ENCODE measurements at regions not wholly inside any gene's neighbourhood (a gene's known extent, or its start where the extent isn't known, plus 50 kb on each side); places are given as distances from the start of the nearest gene placed in this dataset.

GRCh38 chr21:35390013-35390776, 341.1 kb upstream of the RUNX1 start:
- no peak for TF ChIP-seq RAD21 (IDR thresholded peaks at IDR 0.05; ENCODE audit: low read length)
- TF ChIP-seq MAX (IDR thresholded peaks at IDR 0.05; ENCODE audit: low read depth), result 0 out of 2 replicates have a peak, but pooled peaks have one; percentile 9
- TF ChIP-seq FOSL2 (IDR thresholded peaks at IDR 0.05; ENCODE audit: borderline replicate concordance, low read depth), result peak; percentile 5; the same call in 1 of the 2 replicates
- no peak for TF ChIP-seq USF1 (IDR thresholded peaks at IDR 0.05; ENCODE audit: borderline replicate concordance, low read depth)
- TF ChIP-seq TCF12 (IDR thresholded peaks at IDR 0.05), result peak; percentile 67
- TF ChIP-seq TEAD4 (IDR thresholded peaks at IDR 0.05; ENCODE audit: borderline replicate concordance, insufficient read depth), result peak; percentile 10; the same call in 1 of the 2 replicates
- TF ChIP-seq, protein P1, sequence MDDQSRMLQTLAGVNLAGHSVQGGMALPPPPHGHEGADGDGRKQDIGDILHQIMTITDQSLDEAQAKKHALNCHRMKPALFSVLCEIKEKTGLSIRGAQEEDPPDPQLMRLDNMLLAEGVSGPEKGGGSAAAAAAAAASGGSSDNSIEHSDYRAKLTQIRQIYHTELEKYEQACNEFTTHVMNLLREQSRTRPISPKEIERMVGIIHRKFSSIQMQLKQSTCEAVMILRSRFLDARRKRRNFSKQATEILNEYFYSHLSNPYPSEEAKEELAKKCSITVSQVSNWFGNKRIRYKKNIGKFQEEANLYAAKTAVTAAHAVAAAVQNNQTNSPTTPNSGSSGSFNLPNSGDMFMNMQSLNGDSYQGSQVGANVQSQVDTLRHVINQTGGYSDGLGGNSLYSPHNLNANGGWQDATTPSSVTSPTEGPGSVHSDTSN (IDR thresholded peaks at IDR 0.05), result peak; percentile 27
- peak in 1 of 2 experiments; percentile 52; a peak in 1 of 4 replicates for TF ChIP-seq EP300 (IDR thresholded peaks at IDR 0.05; ENCODE audit: borderline replicate concordance in 1 of 2, low read depth in 1 of 2, low read length in 1 of 2)
- 0 out of 2 replicates have a peak, but pooled peaks have one; percentile 31 for TF ChIP-seq SIN3A (IDR thresholded peaks at IDR 0.05; ENCODE audit: borderline replicate concordance, low read depth, low read length)
- TF ChIP-seq NFIC (IDR thresholded peaks at IDR 0.05; ENCODE audit: borderline replicate concordance), result peak; percentile 91
- Histone ChIP-seq H3K9me3 (no peaks in the 10 kb centered on the region), H2AFZ (ENCODE audit: low read depth) (no peak overlapping the region), H4K20me1 (ENCODE audit: insufficient read depth) (no peaks in the 10 kb centered on the region), H3K4me1 (ENCODE audit: control insufficient read depth in 1 of 2, insufficient read depth in 2 of 2, low read depth in 1 of 2, low read length in 1 of 2) (peaks cover 0 to 5% of the 10 kb centered on the region in 2 experiments; a peak in 3 of 4 replicates), H3F3A (replicated peaks; ENCODE audit: insufficient read depth) (peaks cover 19% of the 10 kb centered on the region), H3K9ac (no peak overlapping the region), H3K79me2 (ENCODE audit: insufficient read depth) (no peaks in the 10 kb centered on the region), H3K4me2 (no peak overlapping the region), H3K36me3 (replicated peaks in 1 of 2; ENCODE audit: control insufficient read depth in 1 of 2, insufficient read depth in 2 of 2, low read length in 1 of 2) (no peaks in the 10 kb centered on the region), H3K27me3 (ENCODE audit: insufficient read depth) (no peaks in the 10 kb centered on the region), H3K4me3 (ENCODE audit: low read depth in 2 of 2, low read length in 1 of 2) (no peak overlapping the region), H3K27ac (ENCODE audit: low read depth in 2 of 2, low read length in 1 of 2) (peak overlapping the region; percentile 56 to 62), H3K9me2 (no peaks in the 10 kb centered on the region)
- peak; percentile 21 for DNase-seq
- ChIA-PET CTCF (no interaction called here), POLR2A (interaction anchor here (0.6 kb wide), 1 partner anchor 846 kb away, joined by 3 read pairs; no protein-coding TSS in a partner anchor)
- 37% methylated on average over 5 of the region's 5 CpGs for WGBS (ENCODE audit: low lambda C conversion rate)

DNA sequence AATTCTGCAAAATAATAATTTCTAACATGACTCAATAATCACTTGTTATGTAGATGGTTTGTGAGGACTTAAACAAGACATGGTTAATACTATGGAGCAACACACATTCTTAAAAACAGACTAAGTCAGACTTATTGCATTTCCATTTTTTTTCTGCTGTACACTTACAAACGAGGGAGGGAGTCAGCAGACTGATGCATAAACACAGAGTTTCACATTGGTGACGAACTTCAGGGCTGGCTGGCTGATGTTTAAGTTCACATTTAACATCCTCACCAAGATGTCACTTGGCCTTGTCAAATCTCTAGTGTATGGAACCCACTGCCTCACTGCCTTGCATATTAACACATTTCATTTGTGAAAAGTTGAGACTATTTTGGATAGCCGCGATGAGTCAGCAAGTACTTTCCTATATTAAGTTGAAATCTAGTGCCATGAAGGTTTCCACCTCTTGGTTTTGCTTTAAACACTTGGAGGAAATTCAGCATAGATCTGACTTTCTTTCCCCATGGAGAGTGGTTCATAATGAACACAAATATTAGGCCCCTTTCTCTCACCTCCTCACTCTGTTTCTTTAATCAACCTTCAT, 337.5 kb upstream of the RUNX1 start:
- no peak for DNase-seq
- no peak overlapping the region for H3K27ac ChIP-seq (ENCODE audit: low read depth in 2 of 2, low read length in 1 of 2)
- H2AFZ ChIP-seq (ENCODE audit: low read depth), result no peak overlapping the region

More for the DNA sequence above, 337.5 kb upstream of the RUNX1 start:
- Histone ChIP-seq H3K4me1 (ENCODE audit: control insufficient read depth in 1 of 2, insufficient read depth in 2 of 2, low read depth in 1 of 2, low read length in 1 of 2) (peaks cover 0 to 5% of the 10 kb centered on the region in 2 experiments; a peak in 3 of 4 replicates), H3K9me2 (no peaks in the 10 kb centered on the region), H3K4me3 (ENCODE audit: low read depth in 2 of 2, low read length in 1 of 2) (no peak overlapping the region), H3K79me2 (ENCODE audit: insufficient read depth) (no peaks in the 10 kb centered on the region), H3K9ac (no peak overlapping the region), H3K4me2 (no peak overlapping the region), H3K36me3 (replicated peaks in 1 of 2; ENCODE audit: control insufficient read depth in 1 of 2, insufficient read depth in 2 of 2, low read length in 1 of 2) (no peaks in the 10 kb centered on the region), H3K27me3 (ENCODE audit: insufficient read depth) (no peaks in the 10 kb centered on the region), H3F3A (replicated peaks; ENCODE audit: insufficient read depth) (peaks cover 17% of the 10 kb centered on the region), H4K20me1 (ENCODE audit: insufficient read depth) (no peaks in the 10 kb centered on the region), H3K9me3 (no peaks in the 10 kb centered on the region)
- TF ChIP-seq SIN3A (IDR thresholded peaks at IDR 0.05; ENCODE audit: borderline replicate concordance, low read depth, low read length) (no peak), GABPA (IDR thresholded peaks at IDR 0.05; ENCODE audit: low read depth) (no peak), FOXJ3 (CRISPR knock-in tag; IDR thresholded peaks at IDR 0.05) (no peak), TCF12 (IDR thresholded peaks at IDR 0.05) (no peak), ELF1 (IDR thresholded peaks at IDR 0.05) (no peak)
- POLR2A ChIA-PET, result no interaction called here
- 90% methylated on average over 4 of the region's 4 CpGs for WGBS (ENCODE audit: low lambda C conversion rate)
- CTCF ChIA-PET, result no interaction called here

Data from SK-N-SH (cell line).